CD1c-positive myeloid dendritic cell (primary cell): ENCODE measurements at regions not wholly inside any gene's neighbourhood (a gene's known extent, or its start where the extent isn't known, plus 50 kb on each side); places are given as distances from the start of the nearest gene placed in this dataset.

Experiments used
- DNase-seq: peaks from one replicate; pipeline ENCODE4 v3.0.0-alpha.2; 2016; ENCODE audit errors: extremely low spot score

- no peak for DNase-seq
Observed at GRCh38 chr4:137677863-137678262, 145.6 kb upstream of the PCDH18 start.

- DNase-seq, result no peak
Observed at GRCh38 chr4:137676357-137676998, 144.2 kb upstream of the PCDH18 start.

- no peak for DNase-seq
Observed at GRCh38 chr4:137674066-137674465, 141.8 kb upstream of the PCDH18 start.

GRCh38 chr4:137668885-137669545 is 136.7 kb upstream of the PCDH18 start:
- no peak for DNase-seq

- DNase-seq, result no peak
Observed at GRCh38 chr4:137664416-137664815, 132.1 kb upstream of the PCDH18 start.

- DNase-seq, result no peak
Observed at GRCh38 chr4:137664046-137664387, 131.7 kb upstream of the PCDH18 start.

- DNase-seq, result no peak
Observed at GRCh38 chr4:137663251-137664045, 131.2 kb upstream of the PCDH18 start.

GRCh38 chr4:137661693-137662092 is 129.4 kb upstream of the PCDH18 start:
- DNase-seq, result no peak

GRCh38 chr4:137660211-137660610 is 127.9 kb upstream of the PCDH18 start:
- no peak for DNase-seq

GRCh38 chr4:137659431-137659830 is 127.1 kb upstream of the PCDH18 start:
- no peak for DNase-seq

- DNase-seq, result no peak
Observed at GRCh38 chr4:137656661-137657060, 124.4 kb upstream of the PCDH18 start.

- DNase-seq, result no peak
Observed at GRCh38 chr4:137655302-137655701, 123.0 kb upstream of the PCDH18 start.

- DNase-seq, result no peak
Observed at GRCh38 chr4:137651128-137651527, 118.8 kb upstream of the PCDH18 start.

- DNase-seq, result no peak
Observed at GRCh38 chr4:137649711-137650450, 117.6 kb upstream of the PCDH18 start.

GRCh38 chr4:137648531-137648930 is 116.2 kb upstream of the PCDH18 start:
- no peak for DNase-seq

- no peak for DNase-seq
Observed at GRCh38 chr4:137647375-137647774, 115.1 kb upstream of the PCDH18 start.

GRCh38 chr4:137644201-137644600 is 111.9 kb upstream of the PCDH18 start:
- no peak for DNase-seq

GRCh38 chr4:137641544-137641943 is 109.2 kb upstream of the PCDH18 start:
- DNase-seq, result no peak

- DNase-seq, result no peak
Observed at GRCh38 chr4:137640838-137641158, 108.5 kb upstream of the PCDH18 start.

- no peak for DNase-seq
Observed at GRCh38 chr4:137640156-137640837, 108.0 kb upstream of the PCDH18 start.

- no peak for DNase-seq
Observed at GRCh38 chr4:137638934-137639333, 106.6 kb upstream of the PCDH18 start.

GRCh38 chr4:137635601-137636000 is 103.3 kb upstream of the PCDH18 start:
- DNase-seq, result no peak
